ENCODE measurements at regions not wholly inside any gene's neighbourhood (a gene's known extent, or its start where the extent isn't known, plus 50 kb on each side); places are given as distances from the start of the nearest gene placed in this dataset.
"Not testable (repeated sequence)": the region's sequence is repeated elsewhere in the genome, so short reads cannot be mapped to it uniquely, and the experiment has no call there.

GRCh38 chr4:128444544-128445302, 157.1 kb upstream of the PGRMC2 start:
- Histone ChIP-seq H3K4me2 (replicated peaks; ENCODE audit: low read depth, low read length, poor library complexity, severe bottlenecking) (no peak overlapping the region), H3K4me1 (ENCODE audit: control insufficient read depth in 2 of 2, insufficient read depth in 2 of 2, low read length in 2 of 2) (no peaks in the 10 kb centered on the region), H3K27me3 (replicated peaks in 1 of 4; ENCODE audit: control extremely low read depth in 1 of 4, control insufficient read depth in 3 of 4, insufficient read depth in 4 of 4, low read length in 3 of 4) (no peaks in the 10 kb centered on the region), H2AFZ (ENCODE audit: insufficient read depth, low read depth, low read length, poor library complexity, severe bottlenecking) (no peak overlapping the region), H3K27ac (ENCODE audit: low read length in 2 of 2) (no peak overlapping the region), H3K36me3 (replicated peaks in 1 of 2; ENCODE audit: control extremely low read depth in 1 of 2, control insufficient read depth in 1 of 2, extremely low read depth in 1 of 2, insufficient read depth in 2 of 2, low read length in 1 of 2) (no peaks in the 10 kb centered on the region), H4K20me1 (ENCODE audit: control insufficient read depth, insufficient read depth, low read length, poor library complexity, severe bottlenecking) (no peaks in the 10 kb centered on the region), H3K9me3 (ENCODE audit: control extremely low read depth in 1 of 3, control insufficient read depth in 2 of 3, insufficient read depth in 1 of 3, low read length in 2 of 3) (peaks cover 2 to 17% (median 8%) of the 10 kb centered on the region in 3 donors), H3K9ac (ENCODE audit: low read length) (no peak overlapping the region), H3K79me2 (ENCODE audit: control insufficient read depth, insufficient read depth, low read length) (no peaks in the 10 kb centered on the region), H3K4me3 (ENCODE audit: control extremely low read depth in 1 of 5, extremely low read depth in 1 of 5, insufficient read depth in 1 of 5, low read depth in 2 of 5, low read length in 4 of 5) (no peak overlapping the region)
- ChIA-PET CTCF (no interaction called here), POLR2A (no interaction called here)
- DNase-seq = no peak
- H3K27ac Mint-ChIP-seq = no peak overlapping the region
- ATAC-seq (ENCODE audit: low read depth) = no peak
- no CpG with 5 or more reads among the region's 3 CpGs for WGBS (ENCODE audit: insufficient coverage)
- intact Hi-C loops (cut with micrococcal nuclease) = no loop called here
- H3K27me3 Mint-ChIP-seq = no peaks in the 10 kb centered on the region
- H3K4me3 Mint-ChIP-seq = no peak overlapping the region
- no peak for TF ChIP-seq CTCF (IDR thresholded peaks at IDR 0.05)
- TF ChIP-seq EZH2 (IDR thresholded peaks at IDR 0.05; ENCODE audit: borderline replicate concordance, insufficient read depth, low read depth, low read length, poor library complexity, severe bottlenecking) = no peak
- no peaks in the 10 kb centered on the region for H3K4me1 Mint-ChIP-seq
- H3K9me3 Mint-ChIP-seq (ENCODE audit: insufficient read depth) = peaks cover 19% of the 10 kb centered on the region

DNA sequence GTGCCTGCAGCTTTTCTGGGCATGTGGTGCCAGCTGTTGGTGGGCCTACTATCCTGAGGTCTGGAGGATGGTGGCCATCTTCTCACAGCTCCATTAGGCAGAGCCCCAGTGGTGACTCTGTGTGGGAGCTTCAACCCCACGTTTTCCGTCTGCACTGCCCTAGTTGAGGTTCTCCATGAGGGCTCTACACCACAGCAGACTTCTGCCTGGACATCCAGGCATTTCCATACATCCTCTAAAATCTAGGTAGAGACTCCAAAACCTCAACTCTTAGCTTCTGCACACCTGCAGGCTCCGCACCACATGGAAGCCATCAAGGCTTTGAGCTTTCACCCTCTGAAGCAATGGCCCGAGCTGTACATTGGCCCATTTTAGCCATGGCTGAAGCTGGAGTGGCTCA, 153.3 kb upstream of the PGRMC2 start:
- ATAC-seq (ENCODE audit: low read depth) (no peak), DNase-seq (no peak)
- Histone ChIP-seq H3K36me3 (replicated peaks in 1 of 2; ENCODE audit: control extremely low read depth in 1 of 2, control insufficient read depth in 1 of 2, extremely low read depth in 1 of 2, insufficient read depth in 2 of 2, low read length in 1 of 2) (no peaks in the 10 kb centered on the region), H3K79me2 (ENCODE audit: control insufficient read depth, insufficient read depth, low read length) (no peaks in the 10 kb centered on the region), H3K4me2 (replicated peaks; ENCODE audit: low read depth, low read length, poor library complexity, severe bottlenecking) (no peak overlapping the region), H2AFZ (ENCODE audit: insufficient read depth, low read depth, low read length, poor library complexity, severe bottlenecking) (no peak overlapping the region), H3K27ac (ENCODE audit: low read length in 2 of 2) (no peak overlapping the region), H3K27me3 (replicated peaks in 1 of 4; ENCODE audit: control extremely low read depth in 1 of 4, control insufficient read depth in 3 of 4, insufficient read depth in 4 of 4, low read length in 3 of 4) (no peaks in the 10 kb centered on the region), H3K4me3 (ENCODE audit: control extremely low read depth in 1 of 5, extremely low read depth in 1 of 5, insufficient read depth in 1 of 5, low read depth in 2 of 5, low read length in 4 of 5) (no peak overlapping the region), H4K20me1 (ENCODE audit: control insufficient read depth, insufficient read depth, low read length, poor library complexity, severe bottlenecking) (no peaks in the 10 kb centered on the region), H3K4me1 (ENCODE audit: control insufficient read depth in 2 of 2, insufficient read depth in 2 of 2, low read length in 2 of 2) (no peaks in the 10 kb centered on the region), H3K9me3 (ENCODE audit: control extremely low read depth in 1 of 3, control insufficient read depth in 2 of 3, insufficient read depth in 1 of 3, low read length in 2 of 3) (peaks cover 2 to 17% (median 8%) of the 10 kb centered on the region in 3 donors), H3K9ac (ENCODE audit: low read length) (no peak overlapping the region)
- intact Hi-C loops (cut with micrococcal nuclease) = no loop called here
- WGBS (ENCODE audit: insufficient coverage) = 90% methylated on average over 4 of the region's 4 CpGs
- TF ChIP-seq EZH2 (IDR thresholded peaks at IDR 0.05; ENCODE audit: borderline replicate concordance, insufficient read depth, low read depth, low read length, poor library complexity, severe bottlenecking) (no peak), CTCF (IDR thresholded peaks at IDR 0.05) (no peak)
- Mint-ChIP-seq H3K9me3 (ENCODE audit: insufficient read depth) (peaks cover 23% of the 10 kb centered on the region), H3K27ac (no peak overlapping the region), H3K4me1 (no peaks in the 10 kb centered on the region), H3K4me3 (no peak overlapping the region), H3K27me3 (no peaks in the 10 kb centered on the region)
- POLR2A ChIA-PET = no interaction called here
- CTCF ChIA-PET = no interaction called here

- H3K27me3 Mint-ChIP-seq; CTCF ChIA-PET; H3K4me3 ChIP-seq (ENCODE audit: control extremely low read depth in 1 of 5, extremely low read depth in 1 of 5, insufficient read depth in 1 of 5, low read depth in 2 of 5, low read length in 4 of 5); intact Hi-C loops (cut with micrococcal nuclease); H3K9me3 ChIP-seq (ENCODE audit: control extremely low read depth in 1 of 3, control insufficient read depth in 2 of 3, insufficient read depth in 1 of 3, low read length in 2 of 3); H3K36me3 ChIP-seq (replicated peaks in 1 of 2; ENCODE audit: control extremely low read depth in 1 of 2, control insufficient read depth in 1 of 2, extremely low read depth in 1 of 2, insufficient read depth in 2 of 2, low read length in 1 of 2); POLR2A ChIA-PET; H3K9ac ChIP-seq (ENCODE audit: low read length); DNase-seq; H2AFZ ChIP-seq (ENCODE audit: insufficient read depth, low read depth, low read length, poor library complexity, severe bottlenecking); H3K9me3 Mint-ChIP-seq (ENCODE audit: insufficient read depth); H3K27ac ChIP-seq (ENCODE audit: low read length in 2 of 2); H3K27me3 ChIP-seq (replicated peaks in 1 of 4; ENCODE audit: control extremely low read depth in 1 of 4, control insufficient read depth in 3 of 4, insufficient read depth in 4 of 4, low read length in 3 of 4); H3K4me1 ChIP-seq (ENCODE audit: control insufficient read depth in 2 of 2, insufficient read depth in 2 of 2, low read length in 2 of 2); H4K20me1 ChIP-seq (ENCODE audit: control insufficient read depth, insufficient read depth, low read length, poor library complexity, severe bottlenecking); ATAC-seq (ENCODE audit: low read depth); H3K27ac Mint-ChIP-seq; H3K4me3 Mint-ChIP-seq; H3K4me2 ChIP-seq (replicated peaks; ENCODE audit: low read depth, low read length, poor library complexity, severe bottlenecking); H3K79me2 ChIP-seq (ENCODE audit: control insufficient read depth, insufficient read depth, low read length); H3K4me1 Mint-ChIP-seq: not testable (repeated sequence)
- 97% methylated on average over 8 of the region's 8 CpGs for WGBS (ENCODE audit: insufficient coverage)
Measured at GRCh38 chr4:128437023-128437422, 149.4 kb upstream of the PGRMC2 start.
